ENCODE measurements at regions not wholly inside any gene's neighbourhood (a gene's known extent, or its start where the extent isn't known, plus 50 kb on each side); places are given as distances from the start of the nearest gene placed in this dataset.
A peak's percentile ranks its signal among the peaks of the same experiment; 100 is the strongest.

DNA sequence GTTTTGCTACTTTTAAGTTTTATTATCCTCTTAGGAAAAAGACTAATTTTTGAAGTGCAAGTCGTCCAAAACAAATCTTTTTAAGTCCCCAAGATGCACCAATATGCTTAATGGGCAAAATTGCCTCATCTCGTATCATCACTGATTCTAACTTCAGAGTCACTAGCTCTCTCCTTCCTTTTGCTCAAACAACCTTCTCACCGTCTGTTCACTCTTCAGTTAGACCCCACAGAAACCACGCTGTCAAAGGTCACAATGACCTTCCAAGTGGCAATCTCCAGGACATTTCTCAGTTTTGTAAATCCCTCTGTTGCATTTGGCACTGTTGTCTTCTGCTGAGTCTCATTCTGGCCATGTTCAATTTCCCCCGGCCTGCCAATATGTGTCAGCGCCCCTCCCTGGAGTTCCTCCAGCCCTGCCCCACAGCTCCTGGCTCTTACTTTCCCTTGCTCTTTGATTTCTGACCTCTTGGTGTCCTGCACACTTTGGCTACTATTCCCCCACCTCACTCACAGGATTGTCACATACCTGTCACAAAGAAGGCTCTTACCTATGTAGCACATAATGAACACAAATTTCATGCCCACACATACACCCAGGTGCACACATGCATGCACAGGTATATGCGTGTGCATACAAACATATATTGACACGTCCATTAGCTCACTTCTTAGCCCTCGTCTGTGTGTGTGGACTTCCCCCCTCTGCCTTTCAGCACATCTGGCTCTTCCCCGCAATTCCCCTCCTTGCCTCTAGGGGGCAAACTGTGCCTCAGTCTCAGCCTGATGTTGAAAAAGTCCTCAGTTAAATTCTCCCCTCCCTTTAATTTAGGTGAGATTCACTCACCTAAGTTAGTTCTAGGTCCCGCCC, 354.0 kb upstream of the DUSP10 start:
- TF ChIP-seq, protein P1, sequence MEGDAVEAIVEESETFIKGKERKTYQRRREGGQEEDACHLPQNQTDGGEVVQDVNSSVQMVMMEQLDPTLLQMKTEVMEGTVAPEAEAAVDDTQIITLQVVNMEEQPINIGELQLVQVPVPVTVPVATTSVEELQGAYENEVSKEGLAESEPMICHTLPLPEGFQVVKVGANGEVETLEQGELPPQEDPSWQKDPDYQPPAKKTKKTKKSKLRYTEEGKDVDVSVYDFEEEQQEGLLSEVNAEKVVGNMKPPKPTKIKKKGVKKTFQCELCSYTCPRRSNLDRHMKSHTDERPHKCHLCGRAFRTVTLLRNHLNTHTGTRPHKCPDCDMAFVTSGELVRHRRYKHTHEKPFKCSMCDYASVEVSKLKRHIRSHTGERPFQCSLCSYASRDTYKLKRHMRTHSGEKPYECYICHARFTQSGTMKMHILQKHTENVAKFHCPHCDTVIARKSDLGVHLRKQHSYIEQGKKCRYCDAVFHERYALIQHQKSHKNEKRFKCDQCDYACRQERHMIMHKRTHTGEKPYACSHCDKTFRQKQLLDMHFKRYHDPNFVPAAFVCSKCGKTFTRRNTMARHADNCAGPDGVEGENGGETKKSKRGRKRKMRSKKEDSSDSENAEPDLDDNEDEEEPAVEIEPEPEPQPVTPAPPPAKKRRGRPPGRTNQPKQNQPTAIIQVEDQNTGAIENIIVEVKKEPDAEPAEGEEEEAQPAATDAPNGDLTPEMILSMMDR (IDR thresholded peaks at IDR 0.05; ENCODE audit: borderline replicate concordance, extremely low read depth, low read length, poor library complexity, severe bottlenecking), result peak; percentile 91
- no peak for TF ChIP-seq EZH2 (IDR thresholded peaks at IDR 0.05; ENCODE audit: borderline replicate concordance, low read depth, low read length, severe bottlenecking)

Measured in DND-41 (cell line).